IPS-11a (cell line): ENCODE measurements at regions not wholly inside any gene's neighbourhood (a gene's known extent, or its start where the extent isn't known, plus 50 kb on each side); places are given as distances from the start of the nearest gene placed in this dataset.

Experiments used
- H3K4me3 ChIP-seq: one replicate; pipeline ENCODE4 v1.5.1; 2013; ENCODE audit warnings: low read depth, low read length, control low read depth

DNA sequence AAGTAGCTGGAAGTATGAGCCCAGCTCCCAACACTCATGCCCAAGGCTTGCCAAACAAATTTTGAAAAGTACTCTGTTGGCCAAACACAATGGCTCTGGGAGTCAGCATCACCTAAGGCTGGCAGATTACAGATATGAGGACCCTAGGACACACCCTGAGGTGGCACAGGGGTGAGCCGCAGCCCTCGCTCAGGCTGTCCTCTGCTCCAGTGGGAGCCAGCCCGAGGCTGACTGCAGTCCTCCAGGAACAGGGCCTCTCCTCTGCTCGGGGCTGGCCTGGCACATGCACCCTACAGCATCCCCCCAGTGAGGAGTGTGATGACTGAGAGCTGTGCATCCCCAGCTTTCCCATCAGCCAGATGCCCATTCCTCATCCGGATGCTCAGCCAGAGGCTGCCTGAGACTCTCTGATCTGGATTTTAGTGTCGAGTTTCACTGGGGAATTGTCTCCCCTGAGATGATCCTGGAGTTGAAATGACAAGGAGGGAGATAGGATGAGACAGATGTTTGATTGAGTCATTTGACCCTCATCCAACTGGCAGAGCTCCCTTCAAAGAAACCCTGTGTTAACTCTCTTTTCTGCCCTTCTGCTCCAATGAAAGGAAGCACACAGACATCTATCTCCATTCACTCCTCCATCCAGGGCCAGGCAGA lies 269.3 kb upstream of the NCKAP5 start:
- no peak overlapping the region for H3K4me3 ChIP-seq

GRCh38 chr2:133838642-133839365 lies 270.5 kb upstream of the NCKAP5 start:
- H3K4me3 ChIP-seq: no peak overlapping the region

DNA sequence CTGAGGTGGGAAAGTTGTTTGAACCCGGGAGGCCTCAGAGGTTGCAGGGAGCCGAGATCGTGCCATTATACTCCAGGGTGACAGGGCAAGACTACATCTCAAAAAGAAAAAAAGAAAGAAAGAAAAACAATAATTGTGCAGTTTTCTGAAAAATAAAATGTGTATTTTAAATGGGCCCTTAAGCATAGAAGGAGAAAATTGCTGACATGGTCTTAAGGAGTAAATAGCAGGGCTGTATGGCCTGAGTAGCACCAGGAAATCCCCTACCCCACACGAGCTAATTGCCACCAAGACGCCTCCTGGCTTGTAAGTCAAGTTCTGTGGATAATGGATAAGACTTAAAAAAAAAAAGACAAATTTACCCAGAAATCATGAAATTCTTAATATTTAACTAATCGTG lies 271.4 kb upstream of the NCKAP5 start:
- H3K4me3 ChIP-seq: no peak overlapping the region

GRCh38 chr2:133840761-133841160 lies 272.5 kb upstream of the NCKAP5 start:
- no peak overlapping the region for H3K4me3 ChIP-seq

- H3K4me3 ChIP-seq: no peak overlapping the region
Observed at GRCh38 chr2:133841900-133842299, 273.6 kb upstream of the NCKAP5 start.

DNA sequence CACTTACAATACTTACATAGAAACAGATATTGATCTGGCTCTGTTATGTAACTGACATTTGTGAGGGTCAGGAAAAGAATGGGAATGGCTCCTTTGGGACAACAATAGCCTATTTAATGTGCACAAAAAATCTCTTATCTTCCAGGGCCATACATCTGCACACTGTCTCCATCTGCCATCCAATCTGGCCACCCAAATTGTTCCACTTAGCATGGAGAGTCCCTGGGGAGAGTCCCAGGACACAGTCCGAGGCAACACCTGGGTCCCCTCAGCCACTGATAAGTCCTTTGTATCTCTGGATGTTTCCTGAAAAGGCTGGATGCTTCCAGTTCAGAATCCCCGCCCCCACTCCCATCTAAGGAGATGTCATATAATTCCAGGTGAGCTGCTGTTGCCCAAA lies 274.2 kb upstream of the NCKAP5 start:
- no peak overlapping the region for H3K4me3 ChIP-seq

DNA sequence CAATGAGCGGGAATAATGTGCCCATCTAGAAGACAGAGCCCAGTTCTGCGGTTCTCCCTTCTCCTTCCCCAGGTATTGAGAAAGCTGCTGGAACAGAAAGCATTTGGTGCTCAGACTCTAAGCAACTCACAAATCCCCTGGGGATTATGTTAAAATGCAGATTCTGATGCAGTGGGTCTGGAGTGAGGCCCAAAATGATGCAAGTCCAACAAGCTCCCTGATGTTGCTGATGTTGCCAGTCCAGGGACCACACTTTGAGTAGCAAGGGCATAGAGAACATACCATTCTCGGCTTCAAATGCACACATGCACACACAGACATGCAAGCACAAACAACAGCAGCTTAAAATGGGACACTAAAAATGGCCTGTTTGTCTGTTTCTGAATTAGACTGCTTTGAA lies 274.8 kb upstream of the NCKAP5 start:
- H3K4me3 ChIP-seq: no peak overlapping the region

DNA sequence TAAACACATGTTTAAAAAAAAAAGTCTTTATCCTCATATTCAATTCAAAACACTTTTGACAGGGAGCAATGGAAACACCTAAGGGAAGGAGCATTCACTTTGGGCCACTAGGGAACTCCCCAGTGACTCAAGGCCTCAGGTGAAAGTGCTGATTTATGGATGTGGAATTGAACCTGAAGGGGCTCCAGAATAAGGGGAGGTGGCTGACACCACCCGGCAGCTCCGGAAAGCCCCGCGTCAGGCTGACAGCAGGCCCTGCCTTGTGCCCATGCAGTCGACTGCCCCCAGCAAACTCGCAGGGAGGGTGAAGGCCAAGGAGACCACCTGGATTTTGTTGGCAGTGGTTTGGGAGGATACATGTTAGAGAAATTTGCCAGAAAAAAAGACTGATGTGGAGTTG lies 275.3 kb upstream of the NCKAP5 start:
- H3K4me3 ChIP-seq: no peak overlapping the region

- H3K4me3 ChIP-seq: no peak overlapping the region
Observed at GRCh38 chr2:133844214-133844892, 276.1 kb upstream of the NCKAP5 start.

DNA sequence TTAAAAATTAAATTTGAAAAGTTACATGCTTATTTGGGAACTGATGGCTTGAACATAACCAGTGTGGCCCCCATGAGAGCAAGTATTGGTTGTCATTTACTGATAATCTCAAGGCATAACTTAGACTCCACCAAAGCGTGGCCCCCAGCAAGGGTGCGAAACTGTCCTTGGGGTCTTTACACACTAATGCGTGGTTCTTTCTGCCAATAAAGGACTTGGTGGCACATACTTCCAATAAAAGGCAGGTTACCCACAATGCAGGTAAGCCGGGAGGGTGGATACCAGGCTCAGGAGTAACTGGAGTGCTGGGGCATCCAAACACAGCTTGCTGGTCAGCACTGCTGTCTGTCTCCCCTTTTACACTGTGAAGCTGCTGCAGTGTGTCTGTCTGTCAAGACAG lies 278.2 kb upstream of the NCKAP5 start:
- H3K4me3 ChIP-seq: no peak overlapping the region

GRCh38 chr2:133847591-133847990 lies 279.3 kb upstream of the NCKAP5 start:
- no peak overlapping the region for H3K4me3 ChIP-seq

GRCh38 chr2:133848111-133848649 lies 279.9 kb upstream of the NCKAP5 start:
- no peak overlapping the region for H3K4me3 ChIP-seq

GRCh38 chr2:133849341-133849740 lies 281.1 kb upstream of the NCKAP5 start:
- no peak overlapping the region for H3K4me3 ChIP-seq

- H3K4me3 ChIP-seq: no peak overlapping the region
Observed at GRCh38 chr2:133854603-133855200, 286.4 kb upstream of the NCKAP5 start.

DNA sequence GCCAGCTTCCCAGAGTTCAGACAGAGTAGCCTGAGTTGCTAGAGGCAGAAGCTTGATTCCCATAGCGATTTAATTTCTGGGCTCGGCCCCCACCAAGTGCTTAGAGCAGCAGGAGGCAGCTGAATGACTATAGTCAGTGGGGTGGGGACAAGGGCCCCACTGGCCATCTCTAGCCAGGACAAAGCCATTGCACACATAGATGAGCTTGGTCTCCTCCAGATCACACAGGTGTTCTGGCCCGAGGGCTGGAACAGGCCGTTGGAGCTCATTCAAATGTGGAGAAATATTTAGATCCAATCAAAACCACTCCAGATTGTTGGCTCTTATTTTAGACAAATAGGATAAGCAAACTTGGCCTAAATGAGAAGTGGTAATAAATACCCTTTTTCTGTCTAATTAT lies 287.3 kb upstream of the NCKAP5 start:
- H3K4me3 ChIP-seq: no peak overlapping the region

- no peak overlapping the region for H3K4me3 ChIP-seq
Observed at GRCh38 chr2:133856678-133857077, 288.4 kb upstream of the NCKAP5 start.

DNA sequence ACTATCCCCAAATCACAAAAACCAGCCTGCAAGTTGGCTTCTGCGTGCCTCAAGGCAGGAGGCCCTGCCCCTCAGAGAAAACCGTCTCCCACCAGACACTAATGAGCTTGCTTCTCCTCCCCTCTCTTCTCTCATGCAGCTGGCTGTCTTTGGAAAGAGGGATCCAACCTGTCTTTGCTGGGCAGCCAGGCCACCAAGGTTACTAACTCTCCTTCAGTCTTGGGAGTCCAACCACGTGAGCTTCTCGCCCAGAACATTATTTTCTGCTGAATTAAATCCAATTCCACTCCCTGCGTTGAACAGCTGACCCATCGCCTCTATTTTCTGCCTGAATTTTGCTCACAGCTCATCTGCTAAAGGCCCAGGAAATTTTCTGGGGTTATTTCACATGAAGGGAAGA lies 291.3 kb upstream of the NCKAP5 start:
- H3K4me3 ChIP-seq: no peak overlapping the region

DNA sequence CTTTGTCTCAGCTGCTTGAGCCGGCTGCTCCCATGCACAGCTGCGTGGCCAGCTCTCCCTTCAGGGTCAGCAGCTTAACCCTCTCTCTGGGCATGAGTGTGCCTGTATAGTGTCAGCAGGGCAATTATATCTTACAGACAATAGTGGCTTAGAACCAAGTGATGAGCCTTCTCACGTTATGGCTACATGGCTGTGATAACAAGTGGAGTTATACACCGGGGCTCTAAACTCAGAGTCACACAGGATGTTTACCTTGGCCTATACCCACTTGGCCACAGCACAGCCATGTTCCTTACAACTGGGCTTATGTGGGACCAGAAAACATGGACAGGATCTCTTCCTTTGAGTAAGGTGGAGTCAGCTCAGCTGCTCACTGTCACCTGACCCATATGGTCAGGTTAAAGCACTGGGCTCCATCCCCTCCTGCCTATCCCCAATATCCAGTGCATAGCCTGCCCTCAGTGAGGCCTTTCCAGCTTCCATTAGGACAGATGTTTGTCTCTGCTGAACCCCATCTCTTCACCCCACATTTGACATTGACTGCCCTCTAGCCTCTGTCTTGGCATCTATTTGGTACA lies 294.2 kb upstream of the NCKAP5 start:
- no peak overlapping the region for H3K4me3 ChIP-seq

DNA sequence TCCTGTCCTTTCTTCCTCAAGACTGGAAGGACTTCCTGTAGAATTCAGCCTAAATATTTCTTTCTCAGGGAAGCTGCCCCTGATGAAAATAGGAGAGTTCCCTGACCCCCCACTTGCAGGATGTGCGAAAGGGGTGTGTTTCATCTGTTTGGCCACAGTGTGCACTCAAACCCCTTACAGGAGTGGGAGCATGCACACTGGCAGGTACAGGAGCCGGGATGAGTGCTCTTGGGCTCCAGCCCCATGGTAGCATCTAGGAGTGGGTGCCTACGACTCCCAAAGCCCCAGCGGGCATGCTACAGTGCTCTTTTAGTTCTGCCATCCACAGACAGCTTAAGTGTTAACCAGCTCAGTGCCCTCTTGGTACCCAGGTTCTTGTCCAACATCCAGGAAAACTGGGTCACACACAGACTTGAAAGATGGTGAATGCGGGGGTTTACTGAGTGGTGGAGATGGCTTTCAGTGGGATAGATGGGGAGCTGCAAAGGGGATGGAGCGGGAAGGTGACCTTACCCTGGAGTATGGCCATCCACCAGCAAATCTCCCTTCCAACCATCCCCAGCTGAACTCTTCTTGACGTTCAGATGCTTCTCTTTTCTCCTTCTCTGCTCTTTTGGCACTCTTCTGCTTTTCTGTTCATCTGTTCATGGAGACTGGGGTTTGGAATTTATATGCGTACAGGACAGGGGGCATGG lies 295.0 kb upstream of the NCKAP5 start:
- H3K4me3 ChIP-seq: no peak overlapping the region

DNA sequence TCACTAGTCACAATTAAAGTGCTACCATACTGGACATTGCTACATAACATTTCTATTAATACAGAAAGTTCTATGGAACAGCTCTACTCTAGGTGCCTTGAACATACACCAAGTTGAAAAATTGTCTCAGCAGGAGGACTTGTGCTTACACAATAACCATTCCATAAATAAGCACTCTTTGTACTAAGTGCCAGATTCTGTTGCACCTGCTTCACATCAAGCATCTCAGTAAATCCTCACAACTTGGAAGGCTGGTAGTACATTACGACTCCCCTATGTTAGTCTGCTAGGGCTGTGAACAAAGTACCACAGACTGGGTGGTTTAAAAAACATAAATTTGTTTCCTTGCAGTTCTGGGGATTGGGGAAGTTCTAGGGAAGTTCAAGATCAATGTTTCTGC lies 296.9 kb upstream of the NCKAP5 start:
- no peak overlapping the region for H3K4me3 ChIP-seq

- H3K4me3 ChIP-seq: no peak overlapping the region
Observed at GRCh38 chr2:133867166-133867565, 298.9 kb upstream of the NCKAP5 start.
